ENCODE measurements at regions not wholly inside any gene's neighbourhood (a gene's known extent, or its start where the extent isn't known, plus 50 kb on each side); places are given as distances from the start of the nearest gene placed in this dataset.
"Not testable (repeated sequence)": the region's sequence is repeated elsewhere in the genome, so short reads cannot be mapped to it uniquely, and the experiment has no call there.

- no peak for DNase-seq (ENCODE audit: low read depth, low spot score)
Measured at GRCh38 chr2:217372794-217373193, 512.9 kb upstream of the TNP1 start.

GRCh38 chr2:217371781-217372213, 511.9 kb upstream of the TNP1 start:
- no peak for DNase-seq (ENCODE audit: low read depth, low spot score)

- DNase-seq (ENCODE audit: low read depth, low spot score) = no peak
Measured at GRCh38 chr2:217370391-217370790, 510.5 kb upstream of the TNP1 start.

GRCh38 chr2:217367464-217367863, 507.6 kb upstream of the TNP1 start:
- peak; percentile 37 for DNase-seq (ENCODE audit: low read depth, low spot score)

- peak; percentile 22 for DNase-seq (ENCODE audit: low read depth, low spot score)
Measured at GRCh38 chr2:217366966-217367365, 507.1 kb upstream of the TNP1 start.

GRCh38 chr2:217366266-217366895, 506.5 kb upstream of the TNP1 start:
- peak; percentile 95 for DNase-seq (ENCODE audit: low read depth, low spot score)

- no peak for DNase-seq (ENCODE audit: low read depth, low spot score)
Measured at GRCh38 chr2:217365656-217366055, 505.8 kb upstream of the TNP1 start.

GRCh38 chr2:217364224-217364623, 504.4 kb upstream of the TNP1 start:
- DNase-seq (ENCODE audit: low read depth, low spot score) = no peak

- DNase-seq (ENCODE audit: low read depth, low spot score) = no peak
Measured at GRCh38 chr2:217363470-217363869, 503.6 kb upstream of the TNP1 start.

- no peak for DNase-seq (ENCODE audit: low read depth, low spot score)
Measured at GRCh38 chr2:217362710-217363109, 502.8 kb upstream of the TNP1 start.

- DNase-seq (ENCODE audit: low read depth, low spot score) = no peak
Measured at GRCh38 chr2:217362286-217362685, 502.4 kb upstream of the TNP1 start.

- DNase-seq (ENCODE audit: low read depth, low spot score) = no peak
Measured at GRCh38 chr2:217361483-217361880, 501.6 kb upstream of the TNP1 start.

GRCh38 chr2:217360781-217361482, 501.1 kb upstream of the TNP1 start:
- no peak for DNase-seq (ENCODE audit: low read depth, low spot score)

- DNase-seq (ENCODE audit: low read depth, low spot score) = no peak
Measured at GRCh38 chr2:217360111-217360510, 500.2 kb upstream of the TNP1 start.

- no peak for DNase-seq (ENCODE audit: low read depth, low spot score)
Measured at GRCh38 chr2:217357886-217358620, 498.2 kb upstream of the TNP1 start.

- DNase-seq (ENCODE audit: low read depth, low spot score) = no peak
Measured at GRCh38 chr2:217356781-217357180, 496.9 kb upstream of the TNP1 start.

- no peak for DNase-seq (ENCODE audit: low read depth, low spot score)
Measured at GRCh38 chr2:217356142-217356541, 496.3 kb upstream of the TNP1 start.

- no peak for DNase-seq (ENCODE audit: low read depth, low spot score)
Measured at GRCh38 chr2:217353591-217353990, 493.7 kb upstream of the TNP1 start.

GRCh38 chr2:217351378-217351777, 491.5 kb upstream of the TNP1 start:
- no peak for DNase-seq (ENCODE audit: low read depth, low spot score)

- DNase-seq (ENCODE audit: low read depth, low spot score) = no peak
Measured at GRCh38 chr2:217349251-217349650, 489.4 kb upstream of the TNP1 start.

- DNase-seq (ENCODE audit: low read depth, low spot score) = not testable (repeated sequence)
Measured at GRCh38 chr2:217347630-217348029, 487.8 kb upstream of the TNP1 start.

GRCh38 chr2:217346043-217346442, 486.2 kb upstream of the TNP1 start:
- DNase-seq (ENCODE audit: low read depth, low spot score) = not testable (repeated sequence)

- DNase-seq (ENCODE audit: low read depth, low spot score) = no peak
Measured at GRCh38 chr2:217340899-217341298, 481.0 kb upstream of the TNP1 start.
